DND-41 (cell line): ENCODE measurements at regions not wholly inside any gene's neighbourhood (a gene's known extent, or its start where the extent isn't known, plus 50 kb on each side); places are given as distances from the start of the nearest gene placed in this dataset.
"Not testable (repeated sequence)": the region's sequence is repeated elsewhere in the genome, so short reads cannot be mapped to it uniquely, and the experiment has no call there.

Experiments used
- ATAC-seq: fragments of 200-7000 bp; cut with Tn5 transposase; 3 replicates; pipeline ENCODE4 v1.9.1; 2021; ENCODE audit warnings: low read depth; ENCODE audit not compliant: insufficient read depth
- DNase-seq: peaks from one replicate; pipeline ENCODE4 v3.0.0-alpha.2; 2020
- H2AFZ ChIP-seq: 2 replicates; pipeline ENCODE4 v1.6.0; 2012; ENCODE audit warnings: low read depth, low read length
- H3K27ac ChIP-seq: 2 replicates; pipeline ENCODE4 v1.5.1; 2012; ENCODE audit warnings: low read length, inconsistent platforms
- H3K27me3 ChIP-seq: fragments of 200-600 bp; sonication (generic); 2 replicates; pipeline ENCODE4 v1.6.0; 2012; ENCODE audit warnings: low read length, mild to moderate bottlenecking, inconsistent platforms; ENCODE audit not compliant: insufficient read depth, poor library complexity
- H3K36me3 ChIP-seq: 2 replicates; pipeline ENCODE4 v1.5.1; 2012; ENCODE audit warnings: low read length, inconsistent platforms; ENCODE audit not compliant: insufficient read depth
- H3K4me1 ChIP-seq: 2 replicates; pipeline ENCODE4 v1.5.1; 2012; ENCODE audit warnings: mild to moderate bottlenecking, low read length; ENCODE audit not compliant: insufficient read depth
- H3K4me2 ChIP-seq: 2 replicates; pipeline ENCODE4 v1.6.0; 2012; ENCODE audit warnings: mild to moderate bottlenecking, moderate library complexity, low read length, inconsistent platforms; ENCODE audit not compliant: insufficient read depth
- H3K4me3 ChIP-seq, 2 experiments: fragments of 200-600 bp in 1 of 2; shearing (Covaris generic) in 1 of 2; 2 replicates each; pipeline ENCODE4 v1.5.1; 2012 to 2016; ENCODE audit warnings: inconsistent platforms in 2 of 2, low read length in 2 of 2, mild to moderate bottlenecking in 2 of 2, low read depth in 1 of 2, moderate library complexity in 1 of 2
- H3K79me2 ChIP-seq: 2 replicates; pipeline ENCODE4 v1.6.0; 2012; ENCODE audit warnings: low read length, inconsistent platforms; ENCODE audit not compliant: insufficient read depth
- H3K9ac ChIP-seq: 2 replicates; pipeline ENCODE4 v1.6.0; 2012; ENCODE audit warnings: low read depth, mild to moderate bottlenecking, inconsistent platforms, low read length, moderate library complexity
- H3K9me3 ChIP-seq: 2 replicates; pipeline ENCODE4 v1.5.1; 2012; ENCODE audit warnings: low read length, moderate library complexity, mild to moderate bottlenecking, inconsistent platforms; ENCODE audit not compliant: insufficient read depth, severe bottlenecking
- H4K20me1 ChIP-seq: 2 replicates; pipeline ENCODE4 v1.6.0; 2012; ENCODE audit warnings: low read length; ENCODE audit not compliant: insufficient read depth
- CTCF ChIP-seq: IDR thresholded peaks from 2 replicates; pipeline ENCODE4 v1.5.1; 2012; ENCODE audit warnings: borderline replicate concordance, low read length, moderate library complexity, mild to moderate bottlenecking; ENCODE audit not compliant: poor library complexity, severe bottlenecking; ENCODE audit errors: extremely low read depth
- EZH2 ChIP-seq: IDR thresholded peaks from 3 replicates; pipeline ENCODE4 v1.6.1; 2012; ENCODE audit warnings: borderline replicate concordance, low read depth, mild to moderate bottlenecking, moderate library complexity, low read length, inconsistent platforms; ENCODE audit not compliant: severe bottlenecking

GRCh38 chr3:110940055-110940454 is 131.6 kb upstream of the NECTIN3 start:
- no peak for TF ChIP-seq EZH2
- H4K20me1 ChIP-seq = no peaks in the 10 kb centered on the region
- peaks cover 16% of the 10 kb centered on the region for H3K9me3 ChIP-seq
- no peak overlapping the region for H3K9ac ChIP-seq
- DNase-seq (no peak), ATAC-seq (no peak)
- H3K4me3 ChIP-seq = no peak overlapping the region
- no peak overlapping the region for H2AFZ ChIP-seq
- no peaks in the 10 kb centered on the region for H3K79me2 ChIP-seq
- H3K4me1 ChIP-seq = no peaks in the 10 kb centered on the region
- no peak overlapping the region for H3K4me2 ChIP-seq
- H3K36me3 ChIP-seq = no peaks in the 10 kb centered on the region
- no peaks in the 10 kb centered on the region for H3K27me3 ChIP-seq
- H3K27ac ChIP-seq = no peak overlapping the region

GRCh38 chr3:110944782-110945181 is 126.8 kb upstream of the NECTIN3 start:
- no peaks in the 10 kb centered on the region for H3K27me3 ChIP-seq
- H3K4me1 ChIP-seq = no peaks in the 10 kb centered on the region
- H3K27ac ChIP-seq = no peak overlapping the region
- H3K79me2 ChIP-seq = no peaks in the 10 kb centered on the region
- no peaks in the 10 kb centered on the region for H4K20me1 ChIP-seq
- no peak overlapping the region for H3K4me3 ChIP-seq
- H3K9me3 ChIP-seq = peaks cover 54% of the 10 kb centered on the region
- no peak for TF ChIP-seq CTCF
- TF ChIP-seq EZH2 = no peak
- DNase-seq (no peak), ATAC-seq (no peak)
- no peak overlapping the region for H2AFZ ChIP-seq
- no peak overlapping the region for H3K4me2 ChIP-seq
- no peaks in the 10 kb centered on the region for H3K36me3 ChIP-seq
- H3K9ac ChIP-seq = no peak overlapping the region

- H3K4me2 ChIP-seq = no peak overlapping the region
- H2AFZ ChIP-seq = no peak overlapping the region
- DNase-seq = no peak
- no peak overlapping the region for H3K9ac ChIP-seq
- 0 out of 2 replicates have a peak, but pooled peaks cover 4% of the 10 kb centered on the region for H3K36me3 ChIP-seq
- no peaks in the 10 kb centered on the region for H4K20me1 ChIP-seq
- H3K4me1 ChIP-seq = no peaks in the 10 kb centered on the region
- no peak for ATAC-seq
- H3K27me3 ChIP-seq = no peaks in the 10 kb centered on the region
- no peaks in the 10 kb centered on the region for H3K79me2 ChIP-seq
- H3K4me3 ChIP-seq = no peak overlapping the region
- H3K9me3 ChIP-seq = peaks cover 70% of the 10 kb centered on the region
- no peak overlapping the region for H3K27ac ChIP-seq
- TF ChIP-seq CTCF (no peak), EZH2 (no peak)
Measured at GRCh38 chr3:110946810-110947209, 124.8 kb upstream of the NECTIN3 start.

GRCh38 chr3:110949194-110949593 is 122.4 kb upstream of the NECTIN3 start:
- H3K9me3 ChIP-seq = peaks cover 66% of the 10 kb centered on the region
- H3K4me2 ChIP-seq, H3K27ac ChIP-seq: not testable (repeated sequence)

More at GRCh38 chr3:110949194-110949593, 122.4 kb upstream of the NECTIN3 start:
- not testable (repeated sequence) for H4K20me1 ChIP-seq, H2AFZ ChIP-seq, H3K27me3 ChIP-seq, H3K9ac ChIP-seq, H3K4me1 ChIP-seq, ATAC-seq, H3K36me3 ChIP-seq, DNase-seq, H3K4me3 ChIP-seq, H3K79me2 ChIP-seq
